Urinary bladder (tissue), 3 donors: ENCODE measurements at regions not wholly inside any gene's neighbourhood (a gene's known extent, or its start where the extent isn't known, plus 50 kb on each side); places are given as distances from the start of the nearest gene placed in this dataset.

Source experiments
- DNase-seq: peaks from one replicate; pipeline ENCODE4 v3.0.0-alpha.2; 2015; ENCODE audit errors: extremely low spot score
- H3K27ac ChIP-seq: one replicate; pipeline ENCODE4 v1.5.1; 2013; ENCODE audit warnings: low read depth, mild to moderate bottlenecking, moderate library complexity
- H3K36me3 ChIP-seq: one replicate; pipeline ENCODE4 v1.6.1; 2013; ENCODE audit warnings: mild to moderate bottlenecking, moderate library complexity; ENCODE audit not compliant: insufficient read depth
- H3K4me1 ChIP-seq: one replicate; pipeline ENCODE4 v1.6.1; 2013; ENCODE audit warnings: mild to moderate bottlenecking, moderate library complexity; ENCODE audit not compliant: insufficient read depth
- H3K4me3 ChIP-seq: one replicate; pipeline ENCODE4 v1.5.1; 2013; ENCODE audit warnings: low read depth, low read length
- WGBS: extraction: QIAGEN DNeasy Blood & Tissue Kit; methylation state at CpG from one replicate; pipeline ENCODE4 v1.1.7; 2013; 5-methylcytosine and 5-hydroxymethylcytosine counted together
- donor health status: healthy with polysubstance abuse.
- donor health status: healthy.

DNA sequence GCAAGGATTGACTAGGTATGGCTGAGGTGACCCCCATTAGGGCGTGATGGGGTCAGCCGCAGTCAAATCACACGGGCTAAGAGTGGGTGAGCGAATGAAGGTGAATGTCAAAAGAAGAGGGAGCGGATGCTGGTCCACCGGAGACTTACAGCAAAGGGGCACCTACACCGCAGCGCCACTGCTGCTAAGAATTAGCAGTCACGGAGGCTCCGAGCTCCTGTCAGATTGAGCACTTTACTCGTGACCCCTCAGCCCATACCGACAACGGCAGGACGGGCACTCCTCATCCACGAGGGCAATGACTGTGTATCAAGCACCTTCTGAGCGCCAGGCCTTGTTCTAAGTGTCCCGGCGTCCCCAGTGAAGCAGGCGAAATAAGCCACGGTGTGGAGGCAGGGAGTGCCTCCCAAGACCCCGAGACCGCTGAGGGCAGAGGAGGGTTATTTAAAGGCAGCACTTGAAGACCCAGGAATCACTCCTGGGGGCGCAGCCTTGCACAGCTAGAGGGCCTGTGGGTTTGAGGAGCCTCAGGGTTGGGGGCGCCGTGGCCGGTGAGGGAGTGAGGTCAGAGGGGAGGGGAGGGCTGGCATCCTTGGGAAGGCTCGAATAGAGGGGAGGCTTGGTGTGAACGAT lies 61.6 kb upstream of the GATA2 start:
- 77% methylated on average over 28 of the region's 28 CpGs for WGBS
- DNase-seq = no peak
- H3K4me1 ChIP-seq = no peaks in the 10 kb centered on the region
- no peak overlapping the region for H3K27ac ChIP-seq
- no peak overlapping the region for H3K4me3 ChIP-seq
- H3K36me3 ChIP-seq = no peaks in the 10 kb centered on the region

DNA sequence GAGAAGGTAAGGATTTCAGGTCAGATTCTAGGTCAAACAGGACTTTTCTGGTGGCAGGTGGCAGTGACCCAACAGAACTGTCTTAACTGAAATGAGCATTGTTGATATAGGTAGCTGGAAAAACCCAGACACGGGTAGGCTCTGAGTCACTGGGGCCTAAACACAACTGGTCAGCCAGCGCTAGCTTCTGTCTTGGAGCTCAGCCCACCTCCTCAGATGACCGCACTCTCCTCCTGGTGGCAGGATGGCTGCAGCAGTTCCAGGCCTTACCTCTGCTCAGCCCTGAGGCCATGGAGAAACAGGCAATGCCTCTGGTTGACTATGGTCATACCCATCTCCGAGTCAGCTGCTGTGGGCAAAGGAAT lies 61.1 kb upstream of the GATA2 start:
- DNase-seq = no peak
- no peaks in the 10 kb centered on the region for H3K36me3 ChIP-seq
- no peak overlapping the region for H3K4me3 ChIP-seq
- no peaks in the 10 kb centered on the region for H3K4me1 ChIP-seq
- 90% methylated on average over 4 of the region's 4 CpGs for WGBS
- no peak overlapping the region for H3K27ac ChIP-seq

DNA sequence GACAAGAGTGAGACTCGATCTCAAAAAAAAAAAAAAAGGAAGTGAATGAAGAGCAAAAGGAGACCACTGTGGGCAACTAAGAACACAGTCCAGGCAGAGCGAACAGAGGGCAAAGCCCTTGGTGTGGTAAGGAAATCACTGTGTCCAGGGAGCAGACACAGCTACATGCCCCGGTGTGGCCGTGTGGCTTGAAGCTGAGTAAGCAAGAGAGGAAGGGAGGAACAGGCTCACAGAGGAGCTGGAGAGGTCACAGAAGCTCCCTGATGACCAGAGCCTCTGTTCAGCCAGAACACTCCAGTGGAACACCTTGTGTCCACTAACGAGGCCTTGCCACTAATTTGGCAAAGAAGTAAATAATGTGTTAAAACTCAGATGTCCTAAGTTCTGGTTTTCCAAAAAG lies 60.6 kb upstream of the GATA2 start:
- Histone ChIP-seq H3K4me1 (no peaks in the 10 kb centered on the region), H3K36me3 (no peaks in the 10 kb centered on the region), H3K4me3 (no peak overlapping the region), H3K27ac (no peak overlapping the region)
- no peak for DNase-seq
- WGBS = 83% methylated on average over 5 of the region's 5 CpGs

DNA sequence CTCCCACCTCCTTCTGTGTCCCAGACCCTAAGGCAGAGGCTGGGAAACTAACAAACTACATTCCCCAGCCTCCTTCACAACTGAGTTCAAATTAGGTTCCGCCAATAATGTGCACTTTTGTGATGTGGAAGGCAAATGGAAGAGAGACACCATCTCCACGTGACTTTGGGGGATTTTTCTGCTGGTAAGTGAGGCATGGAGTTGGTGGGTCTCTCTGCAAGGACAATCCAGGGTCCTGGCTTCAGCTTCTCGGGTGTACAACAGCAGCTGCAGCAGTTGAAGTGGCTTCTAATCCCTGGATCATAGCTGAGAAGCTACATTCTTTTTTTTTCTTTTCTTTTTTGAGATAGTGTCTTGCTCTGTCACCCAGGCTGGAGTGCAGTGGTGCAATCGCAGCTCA lies 58.9 kb upstream of the GATA2 start:
- Histone ChIP-seq H3K4me1 (no peaks in the 10 kb centered on the region), H3K4me3 (no peak overlapping the region), H3K27ac (no peak overlapping the region), H3K36me3 (no peaks in the 10 kb centered on the region)
- DNase-seq = no peak
- 55% methylated on average over 4 of the region's 4 CpGs for WGBS

DNA sequence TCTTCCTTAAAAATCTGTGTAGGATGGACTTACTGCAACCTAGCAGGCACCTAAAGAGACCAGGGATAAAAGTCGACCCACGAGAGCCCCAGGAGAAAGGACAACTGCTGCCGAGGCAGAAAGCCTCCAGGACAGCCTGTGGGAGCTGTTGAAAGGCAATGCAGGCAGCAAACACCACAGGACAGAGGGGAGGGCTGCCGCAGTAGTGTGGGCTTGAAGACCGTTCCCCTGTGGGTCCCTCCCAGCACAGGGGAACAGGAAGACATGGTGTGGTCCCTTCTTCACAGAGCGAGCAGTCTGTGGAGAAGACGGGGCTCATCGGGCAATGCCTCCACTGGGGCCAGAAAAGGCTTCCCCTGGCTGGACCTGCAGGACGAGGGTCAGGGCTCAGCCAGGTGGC lies 58.5 kb upstream of the GATA2 start:
- no peaks in the 10 kb centered on the region for H3K4me1 ChIP-seq
- DNase-seq = no peak
- no peak overlapping the region for H3K27ac ChIP-seq
- WGBS = 58% methylated on average over 9 of the region's 9 CpGs
- H3K4me3 ChIP-seq = no peak overlapping the region
- H3K36me3 ChIP-seq = no peaks in the 10 kb centered on the region

DNA sequence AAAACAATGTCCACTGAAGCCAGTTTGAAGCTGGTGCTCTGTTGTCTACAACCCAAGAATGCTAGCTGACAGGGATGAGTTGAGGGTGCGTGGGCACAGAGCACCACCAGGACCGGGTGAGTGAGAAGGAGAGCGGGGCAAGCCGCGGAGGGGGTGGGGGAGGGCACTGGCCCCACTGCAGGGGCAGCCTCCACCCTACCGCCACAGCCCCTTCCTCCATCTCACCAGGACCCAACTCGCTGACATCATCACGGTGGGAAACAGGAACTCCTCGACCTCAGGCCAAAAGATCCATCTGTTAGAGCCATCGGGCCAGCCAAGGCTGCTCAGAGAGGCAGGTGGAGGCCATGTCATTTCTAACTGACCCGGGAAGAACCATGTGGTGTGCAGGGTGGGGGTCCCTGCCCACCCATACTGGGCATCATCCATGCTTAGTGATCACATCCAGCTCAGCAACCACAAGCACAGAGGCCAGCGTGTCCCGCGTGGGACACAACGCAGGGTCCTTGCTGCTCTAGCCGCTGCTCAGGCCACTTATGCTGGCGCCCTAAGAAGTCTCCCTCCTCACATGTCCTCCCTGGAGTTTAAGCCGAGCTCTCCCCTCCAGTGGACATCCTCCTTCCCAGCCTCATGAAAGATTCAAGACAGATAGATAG lies 57.6 kb upstream of the GATA2 start:
- Histone ChIP-seq H3K36me3 (no peaks in the 10 kb centered on the region), H3K27ac (no peak overlapping the region), H3K4me3 (no peak overlapping the region), H3K4me1 (no peaks in the 10 kb centered on the region)
- DNase-seq = no peak
- WGBS = 85% methylated on average over 18 of the region's 18 CpGs

DNA sequence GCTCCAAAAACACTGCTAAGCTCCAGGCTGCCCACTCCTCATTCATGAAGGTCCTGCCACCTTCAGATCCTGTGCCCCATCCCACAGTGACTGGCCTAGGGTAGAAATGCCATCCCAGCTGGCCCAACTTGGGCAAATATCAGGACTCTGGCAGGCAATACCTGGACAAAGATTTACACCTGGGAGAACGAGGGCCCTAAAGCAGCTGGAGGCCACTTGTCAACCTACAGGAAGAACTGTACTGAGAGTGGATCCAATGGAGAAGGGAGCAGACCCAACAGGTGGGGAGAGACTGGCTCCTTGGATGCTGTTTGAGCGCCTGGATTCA lies 57.1 kb upstream of the GATA2 start:
- 90% methylated on average over 2 of the region's 2 CpGs for WGBS
- H3K36me3 ChIP-seq = no peaks in the 10 kb centered on the region
- no peak overlapping the region for H3K27ac ChIP-seq
- H3K4me1 ChIP-seq = no peaks in the 10 kb centered on the region
- no peak overlapping the region for H3K4me3 ChIP-seq
- DNase-seq = no peak

DNA sequence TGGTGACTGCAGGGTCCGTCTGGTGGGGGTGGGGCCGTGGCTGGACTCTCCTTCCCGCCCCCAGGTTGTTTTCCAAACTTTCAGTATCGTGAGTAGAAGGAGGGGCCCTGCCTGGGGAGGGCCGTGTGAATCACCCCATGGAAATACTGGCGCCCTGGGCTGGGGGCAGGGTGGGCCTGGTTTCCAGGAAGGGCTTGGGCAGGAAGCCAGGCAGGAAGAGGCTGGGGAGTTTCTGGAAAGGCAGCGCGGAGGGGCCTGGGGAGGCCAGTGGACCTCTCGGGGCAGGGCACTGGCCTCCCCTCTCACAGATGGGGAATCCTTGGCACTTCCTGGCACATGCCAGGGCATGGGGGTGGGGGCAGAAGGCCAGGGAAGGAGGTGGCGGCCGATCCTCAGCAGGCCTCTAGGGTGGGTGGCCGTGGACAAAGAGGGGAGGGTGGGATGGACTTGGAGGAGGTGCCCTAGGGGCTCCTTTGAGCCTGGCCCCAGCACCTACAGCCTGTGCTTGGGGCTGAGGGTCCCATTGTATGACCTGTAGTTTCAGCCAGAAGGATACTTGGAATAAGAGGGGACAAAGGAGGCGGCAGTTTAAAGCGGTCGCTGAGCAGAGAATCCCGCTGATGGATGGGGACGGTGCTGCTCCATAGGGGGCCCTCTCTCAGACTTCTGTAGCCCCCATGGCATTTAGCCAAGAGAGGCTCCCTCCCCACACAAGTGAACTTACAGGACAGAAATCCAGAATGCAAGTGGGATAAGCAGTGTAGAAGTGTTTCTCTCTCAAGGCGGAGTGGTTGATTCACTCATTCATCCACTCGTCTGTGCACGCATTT lies 56.5 kb upstream of the GATA2 start:
- Histone ChIP-seq H3K36me3 (no peaks in the 10 kb centered on the region), H3K27ac (no peak overlapping the region), H3K4me3 (no peak overlapping the region), H3K4me1 (no peaks in the 10 kb centered on the region)
- WGBS = 51% methylated on average over 20 of the region's 20 CpGs
- DNase-seq = peak; percentile 39

DNA sequence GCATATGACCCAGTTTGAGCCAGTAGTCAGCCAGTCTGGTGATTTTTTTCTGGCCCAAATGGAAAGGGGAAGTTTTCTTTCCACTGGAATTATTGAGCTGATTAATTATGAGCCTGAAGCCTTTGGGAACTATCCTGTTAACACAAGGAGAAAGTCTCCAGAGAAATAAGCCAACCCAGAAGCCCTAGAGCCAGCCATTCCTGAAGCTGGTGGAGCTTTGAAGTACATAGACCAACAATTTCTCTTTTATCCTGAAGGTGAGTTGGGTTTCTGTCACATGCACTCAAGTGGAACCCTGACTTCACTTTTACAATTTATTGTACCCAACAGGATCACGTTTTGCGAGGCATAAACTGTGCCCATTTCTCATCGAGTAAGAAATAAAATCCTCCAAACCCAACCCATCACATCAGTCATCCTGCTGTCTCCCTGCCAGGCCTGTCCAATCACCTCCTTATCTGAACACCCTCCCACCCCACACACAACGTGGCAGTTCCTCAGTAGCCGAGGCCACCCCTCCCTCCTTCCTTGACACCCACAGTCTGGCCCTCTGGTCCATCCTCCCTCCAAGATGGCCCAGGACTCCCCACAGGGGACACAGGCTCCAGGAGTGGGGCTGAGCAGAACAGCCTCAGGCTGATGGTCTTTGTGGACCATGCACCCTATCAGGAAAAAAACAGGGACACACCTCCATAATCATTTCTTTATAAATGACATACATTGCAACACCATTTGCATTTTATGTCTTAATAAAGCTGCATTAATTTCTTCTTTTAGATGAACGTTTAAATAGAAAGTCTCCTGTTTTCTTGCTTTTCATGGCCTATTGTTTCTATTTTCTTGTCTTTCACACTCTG lies 55.7 kb upstream of the GATA2 start:
- no peak for DNase-seq
- Histone ChIP-seq H3K36me3 (no peaks in the 10 kb centered on the region), H3K4me3 (no peak overlapping the region), H3K27ac (no peak overlapping the region), H3K4me1 (no peaks in the 10 kb centered on the region)
- WGBS = 53% methylated on average over 6 of the region's 6 CpGs

DNA sequence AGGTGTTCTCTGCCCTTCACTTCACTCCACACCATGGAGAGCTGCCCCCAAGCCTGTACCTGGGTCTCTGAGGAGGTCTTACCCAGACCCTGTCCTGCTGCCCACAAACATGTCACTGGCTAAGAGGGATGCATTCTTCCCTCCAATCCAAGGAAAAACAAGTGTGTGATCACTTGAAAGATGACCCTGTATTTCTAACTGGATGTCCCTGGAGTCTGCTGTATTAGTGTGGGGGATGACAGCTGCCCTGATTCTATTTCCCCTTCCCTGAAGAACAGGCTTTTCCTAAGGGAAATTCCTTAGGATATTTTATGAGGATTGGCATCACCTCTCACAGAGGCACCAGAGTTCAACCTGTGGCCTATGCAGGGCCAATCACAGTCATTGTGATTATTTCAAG lies 55.0 kb upstream of the GATA2 start:
- H3K4me1 ChIP-seq = no peaks in the 10 kb centered on the region
- no peak overlapping the region for H3K4me3 ChIP-seq
- DNase-seq = no peak
- no peak overlapping the region for H3K27ac ChIP-seq
- no peaks in the 10 kb centered on the region for H3K36me3 ChIP-seq

DNA sequence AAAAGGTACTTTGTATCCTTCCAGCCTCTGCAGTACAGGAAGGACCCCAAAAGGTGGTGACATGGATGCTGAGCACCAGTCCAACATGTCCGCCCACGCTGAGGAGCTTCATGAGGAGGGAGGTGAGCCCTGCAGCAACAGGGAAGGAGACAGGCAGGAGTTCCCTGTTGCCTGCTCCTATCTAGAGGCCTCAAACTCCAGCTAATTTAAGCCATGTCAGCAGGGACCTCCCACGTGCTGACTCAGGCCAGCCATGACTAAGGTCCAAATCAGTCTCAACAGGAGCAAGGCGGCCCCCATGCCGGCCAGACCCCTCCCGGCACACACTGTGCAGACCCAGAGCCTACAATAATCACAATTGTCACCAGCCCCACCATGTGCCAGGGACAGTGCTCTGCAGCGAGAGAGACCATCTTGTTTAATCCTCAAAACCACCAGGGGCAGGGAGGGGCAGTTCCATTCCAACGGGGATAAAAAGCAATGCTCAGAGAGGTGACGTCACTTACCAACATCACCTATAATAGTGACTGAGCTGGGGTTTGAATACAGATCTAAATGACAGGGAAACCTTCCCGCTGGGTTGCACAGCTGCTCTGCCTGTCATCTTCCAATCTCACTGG lies 54.5 kb upstream of the GATA2 start:
- no peaks in the 10 kb centered on the region for H3K4me1 ChIP-seq
- no peak overlapping the region for H3K4me3 ChIP-seq
- WGBS = 74% methylated on average over 10 of the region's 10 CpGs
- H3K27ac ChIP-seq = no peak overlapping the region
- H3K36me3 ChIP-seq = no peaks in the 10 kb centered on the region
- no peak for DNase-seq

DNA sequence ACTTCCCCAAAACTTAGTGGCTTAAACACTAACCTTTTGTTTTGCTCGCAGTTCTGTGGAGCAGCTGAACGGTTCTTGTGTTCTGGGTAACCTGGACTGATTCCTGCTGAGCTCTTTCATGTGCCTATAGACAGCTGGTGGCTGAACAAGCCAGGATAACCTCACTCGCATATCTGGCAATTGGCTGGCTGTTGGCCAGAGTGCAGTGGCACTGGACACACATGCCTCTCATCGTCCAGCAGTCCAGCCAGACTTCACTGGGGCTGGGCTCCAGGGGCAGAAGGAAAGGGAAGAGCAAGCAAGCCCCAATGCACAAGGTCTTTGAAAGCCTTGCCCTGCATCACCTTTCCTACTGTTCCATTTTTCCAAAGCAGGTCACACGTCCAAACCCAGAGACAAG lies 53.6 kb upstream of the GATA2 start:
- no peaks in the 10 kb centered on the region for H3K36me3 ChIP-seq
- no peak overlapping the region for H3K4me3 ChIP-seq
- DNase-seq = no peak
- no peaks in the 10 kb centered on the region for H3K4me1 ChIP-seq
- no peak overlapping the region for H3K27ac ChIP-seq
- 76% methylated on average over 5 of the region's 5 CpGs for WGBS

DNA sequence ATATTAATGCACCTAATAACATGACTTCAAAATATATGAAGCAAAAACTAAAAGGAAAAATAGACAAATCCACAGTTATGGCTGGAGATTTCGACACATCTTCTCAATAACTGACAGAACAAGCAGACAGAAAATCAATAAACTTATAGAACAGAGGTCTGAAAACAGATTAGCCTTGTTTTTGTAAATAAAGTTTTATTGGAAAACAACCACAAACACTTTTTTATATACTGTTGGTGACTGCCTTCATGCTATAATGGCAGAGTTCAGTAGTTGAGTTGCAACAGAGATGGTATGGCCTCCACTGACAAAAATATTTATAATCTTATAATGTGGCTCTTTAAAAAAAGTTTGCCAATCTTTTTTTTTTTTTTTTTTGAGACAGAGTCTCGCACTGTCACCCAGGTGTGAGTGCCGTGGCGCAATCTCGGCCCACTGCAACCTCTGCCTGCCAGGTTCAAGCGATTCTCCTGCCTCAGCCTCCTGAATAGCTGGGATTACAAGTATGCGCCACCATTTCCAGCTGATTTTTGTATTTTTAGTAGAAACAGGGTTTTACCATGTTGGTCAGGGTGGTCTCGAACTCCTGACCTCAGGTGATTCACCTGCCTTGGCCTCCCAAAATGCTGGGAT lies 52.2 kb upstream of the GATA2 start:
- Histone ChIP-seq H3K27ac (no peak overlapping the region), H3K4me1 (no peaks in the 10 kb centered on the region), H3K4me3 (no peak overlapping the region), H3K36me3 (no peaks in the 10 kb centered on the region)
- DNase-seq = no peak
- 89% methylated on average over 8 of the region's 8 CpGs for WGBS
